OCI-M1 (cell line): ENCODE measurements at regions not wholly inside any gene's neighbourhood (a gene's known extent, or its start where the extent isn't known, plus 50 kb on each side); places are given as distances from the start of the nearest gene placed in this dataset.

ENCODE experiments used
- DNase-seq: peaks from one replicate; lab custom pipeline; 2025; lab: John Stamatoyannopoulos, UW

DNA sequence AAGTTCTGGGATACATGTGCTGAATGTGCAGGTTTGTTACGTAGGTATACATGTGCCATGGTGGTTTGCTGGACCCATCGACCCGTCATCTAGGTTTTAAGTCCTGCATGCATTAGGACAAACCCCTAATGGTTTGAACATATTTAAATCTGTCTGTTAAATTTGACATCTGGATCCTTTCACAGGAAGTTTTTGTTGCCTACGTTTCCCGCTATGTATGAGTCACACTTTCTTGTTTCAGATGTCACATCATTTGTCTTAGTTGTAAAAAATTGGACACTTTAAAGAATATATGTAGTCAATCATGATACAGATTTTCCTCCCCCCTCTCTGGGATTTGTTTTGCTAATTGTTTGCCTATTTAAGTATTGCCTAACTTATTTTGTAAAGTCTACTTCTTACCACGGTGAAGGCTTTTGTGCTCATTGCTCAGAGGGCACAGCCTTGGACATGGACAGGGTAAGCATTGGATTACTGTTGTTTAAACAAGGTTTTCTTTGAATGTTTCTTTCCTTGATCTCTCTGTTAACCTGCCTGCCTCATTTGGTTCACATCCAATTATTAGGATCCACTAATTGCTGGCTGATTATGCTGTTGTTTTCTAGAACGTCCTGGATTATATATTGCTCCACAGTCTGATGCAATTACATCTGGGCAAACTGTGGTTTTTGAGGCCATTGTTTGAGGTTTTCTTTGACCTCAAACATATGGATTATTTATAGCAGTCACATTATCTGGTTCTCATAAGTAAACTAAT lies 1441.4 kb downstream of the AACS start:
- peak; percentile 54 for DNase-seq

DNA sequence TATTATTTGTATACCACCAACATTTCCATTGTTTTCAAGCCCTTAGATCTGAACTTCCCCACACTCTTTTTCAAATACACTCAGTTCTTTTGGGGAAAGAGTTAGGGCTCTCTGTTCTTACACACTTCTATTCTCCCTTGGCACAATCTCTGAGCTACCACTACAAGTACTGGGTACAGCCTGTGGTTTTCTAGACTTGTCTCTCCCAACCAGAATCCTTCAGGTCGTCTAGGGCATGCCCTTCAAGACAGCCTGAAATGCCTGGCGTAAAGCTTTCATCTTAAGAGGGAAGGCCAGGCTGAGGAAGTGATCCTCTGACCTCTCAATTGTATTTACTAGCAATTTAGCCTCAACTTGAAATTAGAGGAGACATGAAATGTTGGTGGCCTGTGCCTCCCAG lies 1442.0 kb downstream of the AACS start:
- no peak for DNase-seq

DNA sequence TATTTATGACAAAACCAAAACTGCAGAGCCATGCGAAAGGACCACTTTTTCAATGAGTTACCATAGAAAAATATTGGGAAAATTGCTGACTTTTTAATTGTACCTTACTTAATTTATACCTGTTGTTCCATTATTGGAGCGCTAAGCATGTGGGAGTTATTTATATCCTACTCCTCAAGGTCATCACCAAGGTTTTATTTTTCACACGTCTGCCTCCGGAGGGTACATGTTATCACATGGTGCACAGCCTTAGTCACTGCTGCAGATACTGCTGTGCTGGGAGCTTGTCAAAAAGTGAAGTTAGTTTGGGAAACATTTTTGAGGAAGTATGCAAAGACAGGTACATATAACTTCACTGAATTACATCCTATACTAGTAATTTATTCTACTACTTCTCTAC lies 1444.3 kb downstream of the AACS start:
- DNase-seq = peak; percentile 54

DNA sequence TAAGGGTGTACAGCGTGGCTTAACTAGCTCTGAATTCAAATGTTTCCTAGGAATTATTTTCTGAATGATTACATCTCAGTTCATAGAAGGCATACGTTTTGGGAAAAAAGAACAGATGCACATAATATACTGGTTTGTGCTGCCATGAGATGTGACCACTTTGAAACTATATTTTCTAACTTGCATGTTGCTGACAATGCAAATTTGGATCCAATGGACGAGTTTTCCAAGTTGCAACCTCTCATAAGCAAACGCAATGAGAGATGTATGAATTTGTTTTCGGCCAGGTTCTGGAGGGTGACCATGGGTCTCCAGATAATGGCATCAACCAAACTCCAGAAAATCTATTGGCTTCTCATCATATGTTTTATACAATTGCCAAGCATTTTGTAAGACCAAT lies 1445.4 kb downstream of the AACS start:
- no peak for DNase-seq

DNA sequence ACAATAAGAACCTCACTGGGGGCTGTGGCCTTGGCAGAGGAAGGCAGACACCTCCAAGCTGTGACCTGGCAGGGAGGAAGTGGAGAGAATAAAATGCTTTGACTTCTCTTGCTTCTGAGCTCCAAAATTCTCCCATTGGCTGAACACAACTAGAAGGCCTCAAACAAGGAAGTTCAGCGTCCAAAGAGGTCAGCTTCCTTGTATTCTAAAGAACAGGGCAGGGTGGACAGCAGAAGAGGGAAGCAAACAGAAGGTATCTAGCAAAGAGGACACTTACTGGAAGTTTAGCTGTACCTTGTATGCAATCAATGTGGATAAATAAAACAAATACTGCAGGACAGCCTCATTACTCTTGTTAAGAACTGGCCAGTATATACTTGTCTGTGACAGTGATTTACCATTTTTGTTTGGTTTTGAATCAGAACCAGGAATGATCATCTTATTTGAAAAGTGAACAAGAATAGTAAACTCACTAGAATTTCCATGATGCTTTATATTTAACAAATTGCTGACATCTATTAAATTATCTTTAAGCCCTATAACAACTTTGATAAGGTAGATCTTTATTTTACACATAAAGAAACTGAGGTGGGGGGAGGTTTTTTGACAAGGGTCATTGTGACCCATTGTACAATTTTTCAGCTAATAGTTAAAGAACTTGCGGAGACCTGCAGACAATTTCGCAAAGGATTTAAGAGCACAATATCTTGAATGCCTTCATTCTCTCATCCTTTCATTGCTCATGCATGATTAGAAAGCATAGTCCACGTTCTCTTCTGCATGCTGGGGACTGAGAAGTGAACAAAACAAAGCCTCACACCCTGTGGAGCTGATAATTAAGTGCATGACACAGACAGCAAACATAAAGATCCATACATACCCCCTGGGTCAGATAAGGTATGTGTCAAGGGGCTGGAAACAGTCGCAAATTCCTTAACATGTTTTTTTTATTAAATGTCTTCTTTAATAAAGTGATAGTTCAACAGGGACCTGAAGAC lies 1448.0 kb downstream of the AACS start:
- no peak for DNase-seq

DNA sequence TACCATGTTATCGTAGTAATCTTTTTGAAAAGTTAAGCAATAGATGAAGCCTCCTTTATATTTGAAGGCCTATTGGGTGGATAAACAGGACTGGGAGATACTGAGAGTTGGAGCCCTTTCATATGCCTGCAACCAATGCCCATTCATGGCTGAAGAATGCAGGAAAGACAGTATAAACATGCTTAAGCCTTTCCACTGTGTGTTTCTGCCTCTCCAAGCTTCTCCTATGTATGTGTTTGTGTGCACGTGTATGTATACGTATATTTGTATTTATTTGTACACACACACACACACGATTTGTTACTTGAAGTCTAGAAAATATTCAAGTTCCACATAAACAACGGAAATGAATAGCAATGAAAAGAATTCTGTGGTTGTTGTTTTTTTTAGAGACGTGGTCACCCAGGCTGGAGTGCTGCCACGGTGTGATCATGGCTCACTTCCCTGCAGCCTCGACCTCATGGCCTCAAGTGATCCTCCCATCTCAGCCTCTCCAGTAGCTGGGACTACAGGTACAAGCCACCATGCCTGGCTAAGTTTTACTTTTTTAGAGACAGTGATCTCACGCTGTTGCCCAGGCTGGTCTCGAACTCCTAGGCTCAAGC lies 1453.5 kb downstream of the AACS start:
- no peak for DNase-seq

DNA sequence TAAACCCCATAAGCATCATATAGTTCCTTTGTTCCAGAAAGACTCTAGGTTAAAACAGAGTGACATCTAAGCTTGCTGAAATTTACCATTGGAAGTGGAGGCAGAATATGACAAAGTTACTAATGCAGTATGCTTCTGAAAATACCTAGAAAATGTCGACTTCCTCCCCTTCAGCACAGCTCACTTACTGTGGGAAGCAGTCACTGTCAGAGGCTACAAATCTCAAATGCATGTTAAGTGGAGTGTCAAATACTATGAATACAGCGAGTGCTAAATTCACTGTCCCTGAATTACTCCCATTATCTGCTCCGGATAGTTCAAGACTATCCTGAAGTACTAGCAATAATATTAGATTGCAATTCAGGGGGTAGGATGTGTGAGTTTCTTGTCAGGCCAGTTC lies 1454.6 kb downstream of the AACS start:
- DNase-seq = peak; percentile 9

DNA sequence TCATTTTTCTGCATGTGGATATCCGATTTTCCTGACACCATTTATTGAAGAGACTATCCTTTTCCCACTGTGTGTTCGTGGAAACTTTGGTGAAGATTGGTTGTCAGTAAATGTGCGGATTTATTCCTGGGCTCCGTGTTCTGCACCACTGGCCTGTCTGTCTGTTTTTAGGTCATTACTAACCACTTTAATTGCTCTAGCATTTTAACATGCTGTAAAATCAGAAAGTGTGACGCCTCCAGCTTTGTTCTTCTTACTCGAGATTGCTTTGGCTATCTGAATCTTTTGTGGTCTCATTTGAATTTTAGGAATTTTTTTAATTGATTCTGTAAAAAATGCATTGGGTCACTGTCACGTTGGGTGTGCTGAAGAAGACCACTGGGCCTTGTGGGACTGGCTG lies 1458.7 kb downstream of the AACS start:
- DNase-seq = no peak

DNA sequence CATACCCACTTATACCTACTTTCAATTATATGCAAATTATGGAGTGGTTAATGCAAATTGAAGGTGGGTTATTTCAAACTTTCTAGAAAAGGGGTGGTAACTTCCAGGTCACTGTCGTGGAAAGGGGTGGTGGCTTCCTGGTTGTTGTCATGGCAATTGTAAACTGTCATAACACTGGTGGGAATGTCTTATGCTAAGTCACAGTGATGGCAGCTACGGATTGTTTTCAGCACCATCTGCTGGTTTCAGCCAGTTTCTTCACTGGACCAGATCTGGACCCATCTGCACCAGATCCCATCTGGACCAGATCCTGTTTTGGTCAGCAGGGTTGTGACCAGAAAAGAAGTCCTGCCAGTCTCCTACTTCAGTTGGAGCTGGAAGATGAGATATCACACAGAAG lies 1469.3 kb downstream of the AACS start:
- DNase-seq = peak; percentile 16

DNA sequence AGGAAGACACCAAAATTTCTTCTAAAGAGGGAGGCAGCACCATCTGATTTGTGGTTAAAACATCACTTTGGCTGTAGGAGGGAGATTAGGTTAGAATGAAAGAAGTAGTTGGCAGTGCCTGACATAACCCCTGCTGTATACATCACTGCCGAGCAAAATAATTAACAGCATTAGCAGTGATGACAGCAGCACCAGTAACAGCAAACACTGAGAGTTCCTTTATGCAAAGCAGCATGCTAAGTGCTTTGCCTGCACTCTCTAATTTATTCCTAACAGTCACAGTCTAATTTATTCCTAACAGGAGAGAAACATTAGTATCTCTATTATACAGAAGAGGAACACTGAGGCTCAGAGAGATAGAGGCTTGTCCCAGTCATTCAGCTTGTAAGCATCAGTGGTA lies 1469.7 kb downstream of the AACS start:
- no peak for DNase-seq

DNA sequence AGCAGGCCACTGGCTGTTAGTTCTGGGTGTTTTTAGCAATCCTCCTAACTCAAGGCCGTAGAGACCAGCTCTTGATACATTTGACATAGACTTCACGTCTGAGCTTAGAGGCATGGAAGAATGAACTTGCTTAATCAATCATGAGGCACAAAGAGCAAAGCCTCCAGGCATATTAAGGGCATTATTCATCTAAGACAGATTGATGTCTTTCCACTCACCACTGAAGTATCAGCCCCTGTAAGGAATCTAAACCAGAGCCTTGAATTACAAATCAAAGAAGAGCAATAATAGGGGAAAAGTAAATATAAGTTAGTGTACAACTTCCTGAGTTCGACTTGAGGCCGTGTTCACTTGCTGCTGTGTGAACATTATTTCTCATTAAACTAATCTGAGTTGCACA lies 1470.7 kb downstream of the AACS start:
- DNase-seq = no peak

DNA sequence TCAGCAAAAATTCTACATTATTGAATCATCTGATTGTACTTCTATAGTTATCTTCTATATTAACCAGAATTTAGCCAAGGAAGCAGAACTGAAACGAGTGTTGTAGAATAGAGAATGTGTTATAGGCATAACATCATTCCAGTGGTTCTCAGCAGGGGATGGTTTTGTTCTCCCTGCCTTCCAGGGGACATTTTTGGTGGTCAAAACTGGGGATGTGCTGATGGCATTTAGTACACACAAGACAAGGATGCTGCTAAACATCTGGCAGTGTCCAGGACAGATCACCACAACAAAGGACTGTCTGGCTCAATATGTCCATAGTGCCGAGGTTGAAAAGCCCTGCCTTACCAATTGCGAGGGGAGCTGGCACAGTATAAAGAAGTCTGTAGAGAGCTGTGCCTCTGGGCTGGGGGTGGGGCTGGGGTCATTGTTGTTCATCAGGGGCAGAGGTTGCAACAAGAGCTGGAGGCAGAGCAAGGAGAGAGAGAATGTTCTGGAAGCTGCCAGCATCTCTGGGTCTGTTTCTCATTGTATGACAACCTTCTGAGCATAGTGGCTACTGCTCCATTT lies 1472.8 kb downstream of the AACS start:
- DNase-seq = no peak

DNA sequence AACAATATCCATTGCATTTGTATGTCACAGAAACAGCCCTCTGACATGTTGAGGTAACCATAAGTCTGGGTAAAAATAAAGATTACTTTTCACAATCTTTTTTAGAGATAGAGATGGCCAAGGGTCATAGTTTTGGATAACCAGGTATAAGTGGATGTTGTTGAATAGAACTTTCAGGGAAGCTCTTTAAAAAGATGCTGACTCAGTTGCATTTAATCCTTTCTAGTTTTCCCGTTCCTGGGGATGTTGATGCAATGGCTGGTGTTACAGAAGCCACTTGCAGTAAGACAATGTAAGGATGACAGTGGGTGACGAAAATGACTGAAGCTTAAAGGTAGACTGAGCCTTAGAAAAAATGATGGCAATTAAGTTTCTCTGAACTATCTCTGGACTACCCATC lies 1473.7 kb downstream of the AACS start:
- DNase-seq = no peak

DNA sequence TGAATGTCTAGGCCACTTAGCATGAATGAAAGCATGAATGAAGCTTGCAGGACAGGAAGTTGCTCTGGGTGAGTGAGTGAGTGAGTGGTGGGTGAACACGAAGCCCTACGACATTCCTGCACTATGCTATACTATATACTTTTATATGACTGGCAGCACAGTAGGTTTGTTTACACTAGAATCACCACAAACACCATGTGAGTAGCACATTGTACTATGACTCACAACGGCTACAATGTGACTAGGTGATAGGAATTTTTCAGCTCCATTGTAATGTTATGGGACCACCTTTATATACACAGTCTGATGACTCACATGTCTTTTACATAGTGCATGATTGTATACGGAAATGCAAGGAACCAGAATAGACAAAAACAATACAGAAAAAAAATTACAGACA lies 1480.2 kb downstream of the AACS start:
- no peak for DNase-seq

DNA sequence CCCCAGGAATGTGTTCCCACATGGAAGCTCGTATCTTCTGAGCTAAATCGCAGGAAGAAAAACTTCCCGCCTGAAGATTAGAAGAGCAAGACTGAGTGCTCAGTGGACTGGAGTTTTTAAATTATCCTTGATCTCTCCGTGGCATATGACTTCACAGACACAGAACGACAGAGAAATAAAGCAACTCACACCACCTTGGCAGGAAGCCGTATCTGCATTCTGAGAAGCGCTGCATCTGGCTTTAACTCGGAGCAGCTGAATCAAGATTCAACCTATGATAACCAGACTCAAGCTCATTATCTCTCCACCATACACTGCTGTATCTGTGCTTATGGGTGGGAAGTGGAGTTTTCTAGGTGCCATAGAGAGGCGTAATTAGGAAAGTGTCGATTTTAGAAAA lies 1482.7 kb downstream of the AACS start:
- no peak for DNase-seq

DNA sequence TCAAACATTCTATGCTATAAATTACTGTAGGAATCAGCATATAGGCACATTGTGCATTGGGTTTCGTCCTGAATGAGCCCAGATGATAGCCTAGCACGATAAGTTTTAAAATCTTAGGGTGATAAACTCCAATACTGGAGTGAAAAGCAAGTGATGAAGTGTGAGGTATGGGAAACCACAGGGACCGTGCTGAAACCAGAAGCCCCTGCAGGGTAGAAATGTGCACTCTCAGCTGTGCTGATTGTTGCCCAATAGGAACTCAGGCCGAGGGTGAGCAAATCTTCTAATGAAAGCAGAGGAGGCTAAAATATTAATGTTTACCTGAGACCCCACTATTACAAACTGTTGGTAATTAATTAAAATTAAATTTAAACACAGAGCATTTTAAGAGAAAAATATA lies 1486.6 kb downstream of the AACS start:
- DNase-seq = no peak

DNA sequence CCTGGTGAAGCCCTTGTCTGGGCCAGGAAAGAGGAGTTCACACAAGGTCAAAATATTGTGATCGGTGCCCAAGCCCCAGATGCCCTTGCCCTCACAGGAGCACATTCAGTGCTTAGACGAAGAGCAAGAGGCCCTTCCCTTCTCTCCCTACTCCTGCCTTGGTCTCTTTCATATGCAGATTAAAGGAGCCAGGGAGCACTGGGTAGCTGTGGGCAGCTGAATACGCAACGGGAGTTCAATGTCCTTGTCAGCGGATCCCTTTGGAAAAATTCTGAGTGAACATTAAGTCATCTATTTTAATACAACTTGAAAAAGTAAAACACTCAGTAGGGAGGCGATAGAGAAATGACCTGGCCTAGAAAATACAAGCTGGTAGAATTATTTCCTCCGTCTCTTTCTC lies 1489.4 kb downstream of the AACS start:
- DNase-seq = no peak

DNA sequence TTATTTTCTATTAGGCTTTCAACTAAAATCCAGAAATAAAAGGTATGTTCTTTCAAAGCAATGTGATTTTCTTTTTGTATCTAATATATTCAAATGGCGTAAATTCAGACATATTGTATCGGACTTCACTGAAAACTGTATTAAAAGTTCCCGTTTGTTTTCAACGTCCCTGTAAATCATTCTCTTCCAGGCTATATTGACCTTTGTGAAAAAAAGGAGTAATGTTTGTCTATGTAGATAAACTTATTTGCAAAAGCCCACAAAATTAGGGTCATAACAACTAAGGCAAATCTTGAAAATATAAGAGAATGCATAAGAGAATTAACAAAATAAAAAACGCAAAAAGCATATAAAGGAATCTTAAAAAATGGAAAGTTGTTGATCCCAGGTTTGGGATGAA lies 1492.4 kb downstream of the AACS start:
- DNase-seq = no peak

DNA sequence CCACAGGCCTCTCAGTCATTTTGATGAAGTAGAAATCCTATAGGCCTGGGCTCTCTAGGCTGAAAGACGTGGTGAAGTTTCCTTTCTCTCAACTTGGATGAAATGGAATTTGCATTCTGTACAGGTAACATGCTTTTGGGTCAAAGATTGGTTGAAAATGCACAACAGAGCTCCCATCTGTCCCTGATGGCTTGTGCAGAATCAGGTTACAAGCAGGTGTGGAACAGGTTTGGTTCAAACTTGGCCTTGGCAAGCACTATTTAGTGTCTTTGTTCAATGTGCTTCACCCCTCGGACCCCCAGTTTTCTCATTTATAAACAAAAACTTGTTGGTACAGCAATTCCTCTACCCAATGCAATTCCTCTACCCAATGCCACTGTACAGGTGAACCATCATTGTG lies 1493.0 kb downstream of the AACS start:
- no peak for DNase-seq

DNA sequence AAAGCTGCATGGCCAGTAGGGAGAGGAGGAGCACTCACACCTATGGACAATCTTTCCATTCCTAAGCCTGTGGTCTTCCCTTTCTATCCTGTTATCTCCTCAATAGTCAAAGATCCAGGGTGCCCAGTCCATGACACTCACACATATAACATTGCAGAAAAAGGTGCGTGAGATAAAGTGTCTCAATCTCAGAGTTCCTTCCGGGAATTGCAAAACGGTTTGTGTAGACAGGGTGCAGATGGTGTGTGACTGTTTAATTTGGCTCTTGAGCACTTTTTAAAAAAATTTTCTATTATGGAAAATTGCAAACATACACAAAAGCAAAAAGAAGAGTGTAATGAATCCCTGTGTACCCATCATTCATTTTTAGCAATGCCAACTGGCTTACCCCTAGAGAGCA lies 1493.6 kb downstream of the AACS start:
- DNase-seq = no peak

DNA sequence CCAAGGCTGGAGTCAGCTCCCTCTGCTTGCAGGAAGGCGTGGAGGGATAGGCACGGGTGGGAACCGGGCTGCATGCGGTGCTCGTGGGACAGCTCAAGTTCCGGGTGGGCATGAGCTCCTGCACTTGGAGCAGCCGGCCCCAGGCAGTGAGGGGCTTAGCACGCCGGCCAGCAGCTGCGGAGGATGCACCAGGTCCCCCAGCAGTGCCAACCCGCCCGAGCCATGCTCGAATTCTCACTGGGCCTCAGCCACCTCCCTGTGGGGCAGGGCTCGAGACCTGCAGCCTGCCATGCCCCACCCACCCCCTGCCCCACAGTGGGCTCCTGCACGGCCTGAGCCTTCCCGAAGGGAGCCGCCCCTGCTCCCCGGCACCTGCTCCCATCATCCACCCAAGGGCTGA lies 1501.8 kb downstream of the AACS start:
- no peak for DNase-seq

DNA sequence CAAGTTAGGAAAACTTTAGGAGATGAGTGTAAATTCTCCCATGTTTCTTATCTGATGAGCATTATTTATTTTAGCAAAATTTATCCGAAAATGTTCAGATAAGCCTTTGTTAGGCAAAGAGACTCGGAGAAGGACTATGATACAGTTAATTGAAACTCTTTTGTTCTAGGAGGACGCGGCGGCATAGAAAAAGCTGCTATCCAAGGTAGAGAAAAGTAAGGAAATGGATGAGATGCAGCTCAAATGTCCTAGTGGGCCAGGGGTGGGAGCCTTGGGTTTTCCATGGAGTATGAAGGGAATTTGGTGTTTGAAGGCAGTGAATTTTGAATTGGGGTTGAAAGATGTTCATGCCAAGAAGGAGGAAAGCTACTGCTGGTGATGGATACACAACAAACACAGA lies 1504.5 kb downstream of the AACS start:
- no peak for DNase-seq

DNA sequence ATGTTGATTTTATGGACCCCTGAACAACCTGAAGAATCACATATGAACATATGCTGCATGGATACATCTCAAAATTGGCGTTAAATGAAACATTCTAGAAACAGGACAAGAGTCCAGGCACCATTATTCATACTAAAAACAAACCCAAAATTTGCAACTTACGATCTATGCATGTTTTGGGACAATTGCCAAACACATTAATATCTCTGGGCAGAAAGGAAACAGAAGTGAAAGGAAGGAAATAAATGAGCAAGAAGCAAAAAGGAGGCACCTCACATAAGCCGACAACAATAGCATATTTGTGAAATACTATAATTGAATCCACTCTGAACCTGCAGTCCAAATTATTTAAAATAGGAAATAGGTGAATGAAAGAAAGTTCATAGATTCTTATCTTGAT lies 1505.3 kb downstream of the AACS start:
- DNase-seq = no peak
